ENCODE measurements at regions not wholly inside any gene's neighbourhood (a gene's known extent, or its start where the extent isn't known, plus 50 kb on each side); places are given as distances from the start of the nearest gene placed in this dataset.

- no peaks in the 10 kb centered on the region for H3F3A ChIP-seq (ENCODE audit: control insufficient read depth, insufficient read depth)
- H3K9me2 ChIP-seq (replicated peaks; ENCODE audit: control insufficient read depth, low read length) = no peaks in the 10 kb centered on the region
- H3K27me3 ChIP-seq (ENCODE audit: control insufficient read depth, low read length) = no peaks in the 10 kb centered on the region
- TF ChIP-seq CTCF (IDR thresholded peaks at IDR 0.05; ENCODE audit: low read depth, low read length, poor library complexity, severe bottlenecking) (no peak), EZH2phosphoT487 (IDR thresholded peaks at IDR 0.05; ENCODE audit: borderline replicate concordance, low read length) (no peak)
- no peak overlapping the region for H3K4me2 ChIP-seq (ENCODE audit: low read length)
- no peak overlapping the region for H3K27ac ChIP-seq (ENCODE audit: low read depth, low read length)
- H3K4me1 ChIP-seq (ENCODE audit: control insufficient read depth, low read length) = no peaks in the 10 kb centered on the region
- no peak overlapping the region for H3K4me3 ChIP-seq (ENCODE audit: low read length)
- no peaks in the 10 kb centered on the region for H4K20me1 ChIP-seq (ENCODE audit: control insufficient read depth, insufficient read depth, low read depth, low read length)
- no peaks in the 10 kb centered on the region for H3K36me3 ChIP-seq (ENCODE audit: control insufficient read depth, low read length)
- H3K79me2 ChIP-seq (ENCODE audit: control insufficient read depth, low read length) = no peaks in the 10 kb centered on the region
- no peaks in the 10 kb centered on the region for H3K9me3 ChIP-seq (ENCODE audit: control insufficient read depth, insufficient read depth, low read length)
These were observed 597.0 kb downstream of the PCDH18 start for GRCh38 chr4:136935305-136935704.

GRCh38 chr4:136934601-136935000 is 597.7 kb downstream of the PCDH18 start:
- Histone ChIP-seq H3F3A (ENCODE audit: control insufficient read depth, insufficient read depth) (no peaks in the 10 kb centered on the region), H3K4me1 (ENCODE audit: control insufficient read depth, low read length) (no peaks in the 10 kb centered on the region), H3K9me2 (replicated peaks; ENCODE audit: control insufficient read depth, low read length) (no peaks in the 10 kb centered on the region), H3K79me2 (ENCODE audit: control insufficient read depth, low read length) (no peaks in the 10 kb centered on the region), H3K4me2 (ENCODE audit: low read length) (no peak overlapping the region), H3K36me3 (ENCODE audit: control insufficient read depth, low read length) (no peaks in the 10 kb centered on the region), H4K20me1 (ENCODE audit: control insufficient read depth, insufficient read depth, low read depth, low read length) (no peaks in the 10 kb centered on the region), H3K4me3 (ENCODE audit: low read length) (no peak overlapping the region), H3K9me3 (ENCODE audit: control insufficient read depth, insufficient read depth, low read length) (no peaks in the 10 kb centered on the region), H3K27me3 (ENCODE audit: control insufficient read depth, low read length) (no peaks in the 10 kb centered on the region), H3K27ac (ENCODE audit: low read depth, low read length) (no peak overlapping the region)
- TF ChIP-seq CTCF (IDR thresholded peaks at IDR 0.05; ENCODE audit: low read depth, low read length, poor library complexity, severe bottlenecking) = no peak
- TF ChIP-seq EZH2phosphoT487 (IDR thresholded peaks at IDR 0.05; ENCODE audit: borderline replicate concordance, low read length) = no peak

GRCh38 chr4:136931781-136932180 is 600.5 kb downstream of the PCDH18 start:
- no peaks in the 10 kb centered on the region for H4K20me1 ChIP-seq (ENCODE audit: control insufficient read depth, insufficient read depth, low read depth, low read length)
- no peaks in the 10 kb centered on the region for H3K9me2 ChIP-seq (replicated peaks; ENCODE audit: control insufficient read depth, low read length)
- H3K4me2 ChIP-seq (ENCODE audit: low read length) = no peak overlapping the region
- H3K27ac ChIP-seq (ENCODE audit: low read depth, low read length) = no peak overlapping the region
- H3K36me3 ChIP-seq (ENCODE audit: control insufficient read depth, low read length) = no peaks in the 10 kb centered on the region
- TF ChIP-seq CTCF (IDR thresholded peaks at IDR 0.05; ENCODE audit: low read depth, low read length, poor library complexity, severe bottlenecking) (no peak), EZH2phosphoT487 (IDR thresholded peaks at IDR 0.05; ENCODE audit: borderline replicate concordance, low read length) (no peak)
- no peaks in the 10 kb centered on the region for H3F3A ChIP-seq (ENCODE audit: control insufficient read depth, insufficient read depth)
- no peak overlapping the region for H3K4me3 ChIP-seq (ENCODE audit: low read length)
- no peaks in the 10 kb centered on the region for H3K9me3 ChIP-seq (ENCODE audit: control insufficient read depth, insufficient read depth, low read length)
- no peaks in the 10 kb centered on the region for H3K4me1 ChIP-seq (ENCODE audit: control insufficient read depth, low read length)
- H3K27me3 ChIP-seq (ENCODE audit: control insufficient read depth, low read length) = no peaks in the 10 kb centered on the region
- H3K79me2 ChIP-seq (ENCODE audit: control insufficient read depth, low read length) = no peaks in the 10 kb centered on the region

- no peaks in the 10 kb centered on the region for H3K36me3 ChIP-seq (ENCODE audit: control insufficient read depth, low read length)
- no peak overlapping the region for H3K4me2 ChIP-seq (ENCODE audit: low read length)
- H3K4me3 ChIP-seq (ENCODE audit: low read length) = no peak overlapping the region
- H3K4me1 ChIP-seq (ENCODE audit: control insufficient read depth, low read length) = no peaks in the 10 kb centered on the region
- H3K9me2 ChIP-seq (replicated peaks; ENCODE audit: control insufficient read depth, low read length) = no peaks in the 10 kb centered on the region
- TF ChIP-seq EZH2phosphoT487 (IDR thresholded peaks at IDR 0.05; ENCODE audit: borderline replicate concordance, low read length) (no peak), CTCF (IDR thresholded peaks at IDR 0.05; ENCODE audit: low read depth, low read length, poor library complexity, severe bottlenecking) (no peak)
- H3F3A ChIP-seq (ENCODE audit: control insufficient read depth, insufficient read depth) = no peaks in the 10 kb centered on the region
- H3K27ac ChIP-seq (ENCODE audit: low read depth, low read length) = no peak overlapping the region
- H4K20me1 ChIP-seq (ENCODE audit: control insufficient read depth, insufficient read depth, low read depth, low read length) = no peaks in the 10 kb centered on the region
- no peaks in the 10 kb centered on the region for H3K27me3 ChIP-seq (ENCODE audit: control insufficient read depth, low read length)
- H3K9me3 ChIP-seq (ENCODE audit: control insufficient read depth, insufficient read depth, low read length) = no peaks in the 10 kb centered on the region
- no peaks in the 10 kb centered on the region for H3K79me2 ChIP-seq (ENCODE audit: control insufficient read depth, low read length)
These were observed 603.3 kb downstream of the PCDH18 start for GRCh38 chr4:136928957-136929411.
